ENCODE measurements at regions not wholly inside any gene's neighbourhood (a gene's known extent, or its start where the extent isn't known, plus 50 kb on each side); places are given as distances from the start of the nearest gene placed in this dataset.
"Not testable (repeated sequence)": the region's sequence is repeated elsewhere in the genome, so short reads cannot be mapped to it uniquely, and the experiment has no call there.

- no peak for DNase-seq
These were observed 330.7 kb downstream of the ACTR3B start for GRCh38 chr7:153090209-153090608.

- DNase-seq = no peak
These were observed 331.2 kb downstream of the ACTR3B start for GRCh38 chr7:153090764-153091163.

GRCh38 chr7:153091477-153091876 lies 331.9 kb downstream of the ACTR3B start:
- DNase-seq = no peak

GRCh38 chr7:153097511-153098201 lies 338.1 kb downstream of the ACTR3B start:
- no peak for DNase-seq

- DNase-seq = no peak
These were observed 339.7 kb downstream of the ACTR3B start for GRCh38 chr7:153099235-153099634.

- DNase-seq = no peak
These were observed 341.2 kb downstream of the ACTR3B start for GRCh38 chr7:153100691-153101237.

- no peak for DNase-seq
These were observed 343.6 kb downstream of the ACTR3B start for GRCh38 chr7:153103202-153103601.

- no peak for DNase-seq
These were observed 348.3 kb downstream of the ACTR3B start for GRCh38 chr7:153107826-153108225.

- no peak for DNase-seq
These were observed 350.0 kb downstream of the ACTR3B start for GRCh38 chr7:153109566-153109965.

GRCh38 chr7:153110606-153111005 lies 351.1 kb downstream of the ACTR3B start:
- no peak for DNase-seq

- not testable (repeated sequence) for DNase-seq
These were observed 362.7 kb downstream of the ACTR3B start for GRCh38 chr7:153122255-153122654.

GRCh38 chr7:153130052-153130451 lies 370.5 kb downstream of the ACTR3B start:
- no peak for DNase-seq

- no peak for DNase-seq
These were observed 392.2 kb downstream of the ACTR3B start for GRCh38 chr7:153151766-153152165.

- DNase-seq = no peak
These were observed 393.4 kb downstream of the ACTR3B start for GRCh38 chr7:153152801-153153422.

GRCh38 chr7:153158149-153158548 lies 398.6 kb downstream of the ACTR3B start:
- no peak for DNase-seq

GRCh38 chr7:153170287-153170686 lies 410.7 kb downstream of the ACTR3B start:
- no peak for DNase-seq

- DNase-seq = no peak
These were observed 426.4 kb downstream of the ACTR3B start for GRCh38 chr7:153185936-153186335.

GRCh38 chr7:153188161-153188560 lies 428.6 kb downstream of the ACTR3B start:
- no peak for DNase-seq

- DNase-seq = no peak
These were observed 429.1 kb downstream of the ACTR3B start for GRCh38 chr7:153188630-153189029.

GRCh38 chr7:153190452-153190851 lies 430.9 kb downstream of the ACTR3B start:
- DNase-seq = no peak

GRCh38 chr7:153190986-153191385 lies 431.4 kb downstream of the ACTR3B start:
- DNase-seq = no peak

- DNase-seq = no peak
These were observed 433.6 kb downstream of the ACTR3B start for GRCh38 chr7:153193144-153193595.

GRCh38 chr7:153217032-153217431 lies 457.5 kb downstream of the ACTR3B start:
- no peak for DNase-seq

GRCh38 chr7:153224890-153225289 lies 465.3 kb downstream of the ACTR3B start:
- DNase-seq = no peak

All from fibroblast of skin of right quadriceps (primary cell).